CD14-positive monocyte (primary cell): ENCODE measurements at regions not wholly inside any gene's neighbourhood (a gene's known extent, or its start where the extent isn't known, plus 50 kb on each side); places are given as distances from the start of the nearest gene placed in this dataset.

ENCODE experiments used
- DNase-seq, 3 donors: peaks; one replicate each; pipeline ENCODE4 v3.0.0-alpha.2; 2011 to 2022
- H2AFZ ChIP-seq: 2 replicates; pipeline ENCODE4 v1.6.0; 2012; ENCODE audit warnings: mild to moderate bottlenecking, low read depth, low read length, inconsistent platforms; ENCODE audit not compliant: insufficient read depth, poor library complexity, severe bottlenecking
- H3K27ac ChIP-seq, 2 donors: 1 replicate in 1 of 2; 2 replicates in 1 of 2; pipeline ENCODE4 v1.5.1; 2012 to 2013; ENCODE audit warnings: low read length in 2 of 2, control low read depth in 1 of 2, inconsistent platforms in 1 of 2, low read depth in 1 of 2, mild to moderate bottlenecking in 1 of 2
- H3K27me3 ChIP-seq, 2 donors: one replicate each; pipeline versions ENCODE4 v1.6.0 to v1.6.1; 2011 to 2013; ENCODE audit warnings: low read length in 2 of 2; ENCODE audit not compliant: control insufficient read depth in 2 of 2, insufficient read depth in 2 of 2
- H3K36me3 ChIP-seq, 2 donors: replicated peaks in 1 of 2; 1 replicate in 1 of 2; 2 replicates in 1 of 2; pipeline versions ENCODE4 v1.5.1 to v1.6.1; 2012 to 2013; ENCODE audit warnings: low read length in 2 of 2, control low read depth in 1 of 2, inconsistent platforms in 1 of 2, mild to moderate bottlenecking in 1 of 2; ENCODE audit not compliant: insufficient read depth in 2 of 2, control insufficient read depth in 1 of 2
- H3K4me1 ChIP-seq, 2 donors: 1 replicate in 1 of 2; 2 replicates in 1 of 2; pipeline versions ENCODE4 v1.5.1 to v1.6.1; 2012 to 2013; ENCODE audit warnings: low read length in 2 of 2, control low read depth in 1 of 2, inconsistent platforms in 1 of 2, mild to moderate bottlenecking in 1 of 2, moderate library complexity in 1 of 2; ENCODE audit not compliant: insufficient read depth in 2 of 2, control insufficient read depth in 1 of 2
- H3K4me2 ChIP-seq: replicated peaks from 2 replicates; pipeline ENCODE3; 2012; ENCODE audit warnings: low read length, moderate library complexity, mild to moderate bottlenecking; ENCODE audit not compliant: poor library complexity, severe bottlenecking; ENCODE audit errors: extremely low read depth
- H3K4me3 ChIP-seq, 3 experiments: fragments of 200-600 bp in 1 of 3; sonication (generic) in 1 of 3; replicated peaks in 1 of 3; 1 replicate in 2 of 3; 2 replicates in 1 of 3; pipeline ENCODE4 v1.5.1; 2011 to 2013; ENCODE audit warnings: low read length in 3 of 3, mild to moderate bottlenecking in 3 of 3, control low read depth in 2 of 3, low read depth in 2 of 3, inconsistent platforms in 1 of 3, moderate library complexity in 1 of 3
- H3K79me2 ChIP-seq: 2 replicates; pipeline ENCODE4 v1.6.0; 2012; ENCODE audit warnings: mild to moderate bottlenecking, control low read depth, inconsistent platforms, low read length, moderate library complexity; ENCODE audit not compliant: insufficient read depth
- H3K9ac ChIP-seq: 2 replicates; pipeline ENCODE4 v1.6.0; 2017; ENCODE audit warnings: low read length, mild to moderate bottlenecking; ENCODE audit not compliant: insufficient read depth, poor library complexity, severe bottlenecking
- H3K9me3 ChIP-seq, 2 donors: replicated peaks in 1 of 2; 1 replicate in 1 of 2; 2 replicates in 1 of 2; pipeline versions ENCODE4 v1.5.1 to v1.6.1; 2012 to 2013; ENCODE audit warnings: low read length in 2 of 2, control low read depth in 1 of 2; ENCODE audit not compliant: control insufficient read depth in 1 of 2, insufficient read depth in 1 of 2
- H4K20me1 ChIP-seq: 2 replicates; pipeline ENCODE4 v1.6.0; 2012; ENCODE audit warnings: mild to moderate bottlenecking, low read length, control low read depth, moderate library complexity; ENCODE audit not compliant: insufficient read depth
- H3K27ac Mint-ChIP-seq, 7 donors: one replicate each; pipeline ENCODE4 v1.8.0; 2020; ENCODE audit warnings: mild to moderate bottlenecking in 7 of 7, mixed read lengths in 7 of 7, moderate library complexity in 6 of 7, inconsistent platforms in 2 of 7
- H3K27me3 Mint-ChIP-seq, 3 donors: one replicate each; pipeline ENCODE4 v1.8.0; 2021 to 2022; ENCODE audit warnings: low read depth in 3 of 3, mild to moderate bottlenecking in 3 of 3, mixed read lengths in 3 of 3, moderate library complexity in 3 of 3, inconsistent platforms in 1 of 3
- H3K36me3 Mint-ChIP-seq, 2 donors: one replicate each; pipeline ENCODE4 v1.8.0; 2020; ENCODE audit warnings: mixed read lengths in 2 of 2, inconsistent platforms in 1 of 2, mild to moderate bottlenecking in 1 of 2
- H3K4me1 Mint-ChIP-seq: one replicate; pipeline ENCODE4 v1.8.0; 2020; ENCODE audit warnings: mild to moderate bottlenecking, mixed read lengths
- H3K4me3 Mint-ChIP-seq, 2 donors: one replicate each; pipeline ENCODE4 v1.8.0; 2020; ENCODE audit warnings: mild to moderate bottlenecking in 2 of 2, mixed read lengths in 2 of 2, moderate library complexity in 1 of 2
- H3K9me3 Mint-ChIP-seq, 7 donors: one replicate each; pipeline ENCODE4 v1.8.0; 2020 to 2022; ENCODE audit warnings: mixed read lengths in 7 of 7, mild to moderate bottlenecking in 6 of 7, moderate library complexity in 6 of 7, inconsistent platforms in 2 of 7
- CTCF ChIP-seq: fragments of 200-600 bp; IDR thresholded peaks from one replicate; pipeline ENCODE4 v1.8.0; 2022; ENCODE audit warnings: antibody characterized with exemption, mild to moderate bottlenecking
- WGBS: methylation state at CpG from one replicate; pipeline ENCODE4 v1.1.5; 2013; ENCODE audit warnings: missing lambda C conversion rate; ENCODE audit not compliant: insufficient coverage; 5-methylcytosine and 5-hydroxymethylcytosine counted together
- intact Hi-C, 2 donors: fragments of 100-400 bp; cut with micrococcal nuclease; formaldehyde crosslinking; loops; one replicate each; pipeline versions ENCODE4 v1.15.0 to v1.15.1; 2023

DNA sequence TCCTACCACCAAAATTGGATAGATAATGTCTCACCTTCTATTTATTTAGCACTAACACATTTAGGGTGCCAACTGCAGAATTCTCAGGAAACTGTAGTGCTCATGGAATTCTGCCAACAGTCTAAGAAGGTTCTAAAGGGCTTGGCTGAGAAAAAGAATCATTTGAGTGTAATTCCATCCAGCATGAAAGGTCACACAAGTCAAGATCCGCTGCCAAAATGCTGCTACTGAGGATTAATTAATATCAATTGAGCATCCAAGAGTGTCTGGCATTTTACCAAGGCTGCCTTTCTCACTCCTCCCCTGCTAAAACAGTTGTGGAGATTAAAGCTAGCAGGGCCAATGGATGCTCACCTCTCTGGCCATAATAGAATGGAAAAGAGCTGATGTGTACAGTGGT lies 112.7 kb downstream of the FHL5 start:
- H3K27me3 ChIP-seq, result no peaks in the 10 kb centered on the region
- no peaks in the 10 kb centered on the region for H4K20me1 ChIP-seq
- Mint-ChIP-seq H3K4me1 (no peaks in the 10 kb centered on the region), H3K36me3 (no peaks in the 10 kb centered on the region), H3K9me3 (peaks cover 0 to 5% (median 2%) of the 10 kb centered on the region in 7 donors), H3K27ac (no peak overlapping the region), H3K27me3 (no peaks in the 10 kb centered on the region), H3K4me3 (no peak overlapping the region)
- intact Hi-C loops, result no loop called here
- H3K9me3 ChIP-seq, result peaks cover 0 to 3% of the 10 kb centered on the region in 2 donors
- no peak overlapping the region for H3K4me3 ChIP-seq
- H2AFZ ChIP-seq, result no peak overlapping the region
- H3K4me2 ChIP-seq, result no peak overlapping the region
- H3K27ac ChIP-seq, result no peak overlapping the region
- H3K4me1 ChIP-seq, result no peaks in the 10 kb centered on the region
- WGBS, result no CpG with 5 or more reads among the region's 1 CpG
- H3K36me3 ChIP-seq, result no peaks in the 10 kb centered on the region
- no peak for TF ChIP-seq CTCF
- H3K9ac ChIP-seq, result no peak overlapping the region
- DNase-seq, result no peak
- no peaks in the 10 kb centered on the region for H3K79me2 ChIP-seq
